GM12874 (cell line): ENCODE measurements at regions not wholly inside any gene's neighbourhood (a gene's known extent, or its start where the extent isn't known, plus 50 kb on each side); places are given as distances from the start of the nearest gene placed in this dataset.

Experiments used
- CTCF ChIP-seq: IDR thresholded peaks from 2 replicates; pipeline ENCODE4 v1.5.1; 2011; ENCODE audit warnings: low read depth, mild to moderate bottlenecking, control low read depth, low read length, moderate library complexity; ENCODE audit not compliant: insufficient read depth

GRCh38 chr4:66887061-66887460 is 658.2 kb downstream of the CENPC start:
- TF ChIP-seq CTCF, result no peak

GRCh38 chr4:66885501-66886165 is 659.7 kb downstream of the CENPC start:
- TF ChIP-seq CTCF, result no peak

- TF ChIP-seq CTCF, result no peak
These were observed 668.4 kb downstream of the CENPC start for GRCh38 chr4:66876946-66877345.

- TF ChIP-seq CTCF, result no peak
These were observed 672.6 kb downstream of the CENPC start for GRCh38 chr4:66872661-66873060.

GRCh38 chr4:66863481-66863880 is 681.8 kb downstream of the CENPC start:
- TF ChIP-seq CTCF, result no peak

GRCh38 chr4:66855956-66856355 is 689.3 kb downstream of the CENPC start:
- no peak for TF ChIP-seq CTCF

GRCh38 chr4:66853845-66854244 is 691.5 kb downstream of the CENPC start:
- TF ChIP-seq CTCF, result no peak
